A549 (cell line): ENCODE measurements at regions not wholly inside any gene's neighbourhood (a gene's known extent, or its start where the extent isn't known, plus 50 kb on each side); places are given as distances from the start of the nearest gene placed in this dataset.
A peak's percentile ranks its signal among the peaks of the same experiment; 100 is the strongest.

Experiments used
- ATAC-seq, 2 experiments: fragments of 200-7000 bp in 1 of 2; fragments of >200 bp in 1 of 2; cut with Nextera tagmentation in 1 of 2; cut with Tn5 transposase in 1 of 2; 3 replicates each; pipeline versions ENCODE4 v1.8.0 to v1.9.1; 2018 to 2020; ENCODE audit warnings: mild to moderate bottlenecking in 1 of 2, moderate library complexity in 1 of 2
- CTCF ChIA-PET: fragments of 300-600 bp; sonication (Branson Sonifier 250); formaldehyde crosslinking; extraction: SDS; loops from one replicate; lab custom pipeline; 2021; ENCODE audit warnings: antibody characterized with exemption, inconsistent platforms; lab: Yijun Ruan, JAX
- POLR2A ChIA-PET: fragments of 350-600 bp; formaldehyde crosslinking; extraction: SDS; loops from one replicate; lab custom pipeline; 2021; ENCODE audit warnings: antibody characterized with exemption, inconsistent platforms; lab: Yijun Ruan, JAX
- DNase-seq, 2 experiments: peaks; one replicate each; pipeline versions ENCODE4 v3.0.0 to v3.0.0-alpha.2; 2011 to 2016; ENCODE audit warnings: low read depth in 1 of 2, low spot score in 1 of 2
- FAIRE-seq: peaks from 2 replicates; lab custom pipeline; 2011; peaks lifted over from hg19 to GRCh38; lab: Jason Lieb, UNC
- H3K27ac ChIP-seq, 2 experiments: fragments of >200 bp; sonication (Bioruptor Twin); formaldehyde crosslinking; 3 replicates each; pipeline ENCODE4 v1.5.1; 2016 to 2017
- H3K4me1 ChIP-seq: fragments of >200 bp; sonication (Bioruptor Twin); formaldehyde crosslinking; 3 replicates; pipeline ENCODE4 v1.6.1; 2016
- H3K4me2 ChIP-seq: fragments of >200 bp; sonication (Bioruptor Twin); formaldehyde crosslinking; 3 replicates; pipeline ENCODE4 v1.6.1; 2016
- H3K4me3 ChIP-seq: fragments of >200 bp; sonication (Bioruptor Twin); formaldehyde crosslinking; 3 replicates; pipeline ENCODE4 v1.5.1; 2016
- H3K9me3 ChIP-seq: fragments of >200 bp; sonication (Bioruptor Twin); formaldehyde crosslinking; 3 replicates; pipeline ENCODE4 v1.6.1; 2016
- BHLHE40 ChIP-seq: IDR thresholded peaks from 2 replicates; pipeline ENCODE4 v1.6.1; 2012; ENCODE audit warnings: low read depth, low read length, inconsistent platforms
- CBX2 ChIP-seq: fragments of 200-600 bp; sonication (generic); IDR thresholded peaks from 2 replicates; pipeline ENCODE4 v1.6.1; 2016; ENCODE audit warnings: low read depth, mild to moderate bottlenecking, borderline replicate concordance
- CTCF ChIP-seq: fragments of >200 bp; sonication (Bioruptor Twin); formaldehyde crosslinking; IDR thresholded peaks from 3 replicates; pipeline ENCODE4 v1.5.1; 2016
- EHMT2 ChIP-seq: fragments of 200-600 bp; sonication (generic); IDR thresholded peaks from 2 replicates; pipeline ENCODE4 v1.6.1; 2016; ENCODE audit warnings: antibody characterized with exemption, low read depth, mild to moderate bottlenecking, moderate library complexity
- ELK1 ChIP-seq: fragments of 150-350 bp; IDR thresholded peaks from 2 replicates; pipeline ENCODE4 v1.6.1; 2014; ENCODE audit warnings: low read depth, mild to moderate bottlenecking, low read length
- EP300 ChIP-seq, 2 experiments: fragments of >200 bp; sonication (Bioruptor Twin); formaldehyde crosslinking; IDR thresholded peaks; 2 replicates in 1 of 2; 3 replicates in 1 of 2; pipeline ENCODE4 v1.6.1; 2016 to 2017
- GATA3 ChIP-seq: IDR thresholded peaks from 2 replicates; pipeline ENCODE4 v1.6.1; 2012; ENCODE audit warnings: borderline replicate concordance
- HOXA7 ChIP-seq: fragments of 250-450 bp; sonication (Bioruptor Pico); IDR thresholded peaks from 2 replicates; pipeline ENCODE4 v1.5.0; 2020; ENCODE audit warnings: mild to moderate bottlenecking, moderate library complexity
- MAZ ChIP-seq: fragments of 150-350 bp; IDR thresholded peaks from 2 replicates; pipeline ENCODE4 v1.6.1; 2014; ENCODE audit warnings: antibody characterized with exemption, low read depth, low read length, borderline replicate concordance
- MYC ChIP-seq: IDR thresholded peaks from 2 replicates; pipeline ENCODE4 v1.6.1; 2012; ENCODE audit warnings: mild to moderate bottlenecking, inconsistent platforms, low read length, improper control_type of control experiment, borderline replicate concordance
- NFE2L2 ChIP-seq: fragments of 150-350 bp; conservative IDR thresholded peaks from 2 replicates; pipeline ENCODE4 v1.6.1; 2014; ENCODE audit warnings: low read length
- NPAS2 ChIP-seq: fragments of 250-450 bp; sonication (Bioruptor Pico); IDR thresholded peaks from 2 replicates; pipeline ENCODE4 v1.8.0; 2022; ENCODE audit warnings: mild to moderate bottlenecking, moderate library complexity, borderline replicate concordance
- RFX5 ChIP-seq: fragments of 450-650 bp; IDR thresholded peaks from 2 replicates; pipeline ENCODE4 v1.7.1; 2014; ENCODE audit warnings: antibody characterized with exemption, mild to moderate bottlenecking, moderate library complexity
- RNF2 ChIP-seq: fragments of 200-600 bp; sonication (generic); IDR thresholded peaks from 2 replicates; pipeline ENCODE4 v1.6.1; 2016; ENCODE audit warnings: low read depth, mild to moderate bottlenecking, antibody characterized with exemption, moderate library complexity, borderline replicate concordance
- SREBF2 ChIP-seq: fragments of 450-650 bp; IDR thresholded peaks from 2 replicates; pipeline ENCODE4 v1.6.1; 2014; ENCODE audit warnings: mild to moderate bottlenecking, moderate library complexity
- ZSCAN20 ChIP-seq: fragments of 250-450 bp; sonication (Bioruptor Pico); IDR thresholded peaks from 2 replicates; pipeline ENCODE4 v1.8.0; 2022; ENCODE audit warnings: mild to moderate bottlenecking, moderate library complexity
- WGBS: methylation state at CpG from one replicate; pipeline ENCODE4 v1.1.6; 2017; ENCODE audit errors: missing lambda C conversion rate; 5-methylcytosine and 5-hydroxymethylcytosine counted together
- TF ChIP-seq, protein P1 (sequence below): fragments of 250-450 bp; sonication (Bioruptor Pico); IDR thresholded peaks from 2 replicates; pipeline ENCODE4 v1.5.0; 2020; ENCODE audit warnings: low read depth, mild to moderate bottlenecking, moderate library complexity
- TF ChIP-seq, protein P2 (sequence below): IDR thresholded peaks from 2 replicates; pipeline ENCODE4 v1.6.1; 2012
- TF ChIP-seq, protein P3 (sequence below): fragments of 200-600 bp; sonication (generic); IDR thresholded peaks from 2 replicates; pipeline ENCODE4 v1.6.1; 2016; ENCODE audit warnings: antibody characterized with exemption, mild to moderate bottlenecking, moderate library complexity

GRCh38 chr4:29726938-29727337 lies 993.2 kb upstream of the PCDH7 start (continued):
- TF ChIP-seq ZSCAN20 (CRISPR knock-in tag) = no peak
- TF ChIP-seq HOXA7 (CRISPR knock-in tag) = no peak
- TF ChIP-seq CTCF = no peak
- TF ChIP-seq, protein P1, sequence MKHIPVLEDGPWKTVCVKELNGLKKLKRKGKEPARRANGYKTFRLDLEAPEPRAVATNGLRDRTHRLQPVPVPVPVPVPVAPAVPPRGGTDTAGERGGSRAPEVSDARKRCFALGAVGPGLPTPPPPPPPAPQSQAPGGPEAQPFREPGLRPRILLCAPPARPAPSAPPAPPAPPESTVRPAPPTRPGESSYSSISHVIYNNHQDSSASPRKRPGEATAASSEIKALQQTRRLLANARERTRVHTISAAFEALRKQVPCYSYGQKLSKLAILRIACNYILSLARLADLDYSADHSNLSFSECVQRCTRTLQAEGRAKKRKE (CRISPR knock-in tag) = no peak

DNA sequence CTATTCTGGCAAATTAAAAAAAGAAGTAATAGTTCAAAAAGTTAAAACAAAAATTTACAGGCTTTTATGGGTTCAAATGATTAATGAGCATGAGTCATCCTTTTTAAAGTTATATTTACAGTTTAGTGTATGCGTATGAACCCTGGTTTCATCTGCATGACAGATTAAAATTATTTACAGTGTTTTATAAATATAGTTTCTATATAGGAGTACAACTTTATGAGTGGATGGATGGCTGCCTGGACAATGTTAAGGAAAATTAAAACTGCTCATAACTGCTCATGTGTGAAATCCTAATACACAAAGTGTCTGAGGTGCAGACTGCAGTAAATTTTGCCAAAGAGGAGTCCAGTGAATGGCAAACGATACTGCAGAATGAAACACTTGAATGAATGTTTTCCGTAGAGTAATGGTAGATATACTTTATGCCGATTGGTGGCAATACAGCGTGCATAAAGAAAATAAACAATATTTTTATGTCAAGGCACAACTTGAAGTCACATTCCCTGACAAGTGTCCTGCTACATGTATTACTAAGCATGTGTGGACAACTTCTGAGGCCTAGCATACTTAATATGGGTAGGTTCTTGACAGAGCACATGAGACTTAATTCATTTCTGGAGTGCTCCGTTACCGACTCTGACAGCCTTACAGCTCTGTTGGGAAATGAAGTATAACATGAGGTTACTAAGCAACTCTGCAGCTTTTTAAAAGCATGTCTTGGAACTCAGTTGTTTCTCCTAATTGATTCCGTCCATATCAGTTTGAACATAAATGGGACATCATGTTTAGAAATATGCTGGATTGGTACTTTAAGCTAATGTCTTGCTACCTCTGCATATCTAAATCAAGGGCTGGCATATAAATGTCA lies 985.6 kb upstream of the PCDH7 start:
- Histone ChIP-seq H3K4me2 (no peak overlapping the region), H3K9me3 (no peaks in the 10 kb centered on the region), H3K4me1 (no peaks in the 10 kb centered on the region), H3K4me3 (no peak overlapping the region), H3K27ac (no peak overlapping the region)
- FAIRE-seq (no peak), DNase-seq (no peak), ATAC-seq (no peak)
- TF ChIP-seq CTCF (no peak), CBX2 (no peak), RFX5 (no peak), EP300 (IDR thresholded peaks at IDR 0.05) (no peak), SREBF2 (no peak), MYC (no peak), EHMT2 (no peak), GATA3 (no peak)
- TF ChIP-seq, protein P1 (CRISPR knock-in tag) = no peak
- TF ChIP-seq, protein P2, sequence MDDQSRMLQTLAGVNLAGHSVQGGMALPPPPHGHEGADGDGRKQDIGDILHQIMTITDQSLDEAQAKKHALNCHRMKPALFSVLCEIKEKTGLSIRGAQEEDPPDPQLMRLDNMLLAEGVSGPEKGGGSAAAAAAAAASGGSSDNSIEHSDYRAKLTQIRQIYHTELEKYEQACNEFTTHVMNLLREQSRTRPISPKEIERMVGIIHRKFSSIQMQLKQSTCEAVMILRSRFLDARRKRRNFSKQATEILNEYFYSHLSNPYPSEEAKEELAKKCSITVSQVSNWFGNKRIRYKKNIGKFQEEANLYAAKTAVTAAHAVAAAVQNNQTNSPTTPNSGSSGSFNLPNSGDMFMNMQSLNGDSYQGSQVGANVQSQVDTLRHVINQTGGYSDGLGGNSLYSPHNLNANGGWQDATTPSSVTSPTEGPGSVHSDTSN = no peak
- 57% methylated on average over 8 of the region's 8 CpGs for WGBS
- POLR2A ChIA-PET = no interaction called here
- CTCF ChIA-PET = no interaction called here

DNA sequence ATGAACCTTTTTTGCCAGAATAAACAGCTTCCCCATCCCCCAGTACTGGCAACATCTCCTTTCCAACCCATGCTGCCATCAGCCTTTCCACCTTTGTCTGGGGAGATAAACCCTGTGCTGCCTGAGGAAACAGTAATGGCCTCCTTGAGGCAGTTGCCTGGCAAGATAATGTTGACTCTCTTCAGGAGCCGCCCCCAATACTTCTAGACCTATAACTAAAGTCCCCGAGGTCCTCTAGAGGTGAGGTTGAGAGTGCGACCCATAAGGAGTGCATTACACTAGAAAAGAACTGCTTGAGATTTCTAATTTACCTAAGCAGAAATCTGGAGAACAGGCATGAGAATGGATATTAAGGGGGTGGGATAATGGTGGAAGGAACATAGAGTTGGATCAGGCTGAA lies 963.2 kb upstream of the PCDH7 start:
- peak in 1 of 2 experiments; percentile 0 for DNase-seq
- ChIA-PET CTCF (no interaction called here), POLR2A (no interaction called here)
- no peak overlapping the region for H3K4me2 ChIP-seq
- H3K4me3 ChIP-seq = no peak overlapping the region
- H3K9me3 ChIP-seq = no peaks in the 10 kb centered on the region
- no peak for ATAC-seq
- no peak for FAIRE-seq
- 10% methylated on average over 3 of the region's 3 CpGs for WGBS
- no peaks in the 10 kb centered on the region for H3K4me1 ChIP-seq
- no peak overlapping the region for H3K27ac ChIP-seq
- TF ChIP-seq NFE2L2 (no peak), NPAS2 (CRISPR knock-in tag) (no peak), MAZ (no peak), ELK1 (no peak), CBX2 (no peak), BHLHE40 (no peak), RNF2 (no peak)
- TF ChIP-seq, protein P2 = no peak
- TF ChIP-seq, protein P3, sequence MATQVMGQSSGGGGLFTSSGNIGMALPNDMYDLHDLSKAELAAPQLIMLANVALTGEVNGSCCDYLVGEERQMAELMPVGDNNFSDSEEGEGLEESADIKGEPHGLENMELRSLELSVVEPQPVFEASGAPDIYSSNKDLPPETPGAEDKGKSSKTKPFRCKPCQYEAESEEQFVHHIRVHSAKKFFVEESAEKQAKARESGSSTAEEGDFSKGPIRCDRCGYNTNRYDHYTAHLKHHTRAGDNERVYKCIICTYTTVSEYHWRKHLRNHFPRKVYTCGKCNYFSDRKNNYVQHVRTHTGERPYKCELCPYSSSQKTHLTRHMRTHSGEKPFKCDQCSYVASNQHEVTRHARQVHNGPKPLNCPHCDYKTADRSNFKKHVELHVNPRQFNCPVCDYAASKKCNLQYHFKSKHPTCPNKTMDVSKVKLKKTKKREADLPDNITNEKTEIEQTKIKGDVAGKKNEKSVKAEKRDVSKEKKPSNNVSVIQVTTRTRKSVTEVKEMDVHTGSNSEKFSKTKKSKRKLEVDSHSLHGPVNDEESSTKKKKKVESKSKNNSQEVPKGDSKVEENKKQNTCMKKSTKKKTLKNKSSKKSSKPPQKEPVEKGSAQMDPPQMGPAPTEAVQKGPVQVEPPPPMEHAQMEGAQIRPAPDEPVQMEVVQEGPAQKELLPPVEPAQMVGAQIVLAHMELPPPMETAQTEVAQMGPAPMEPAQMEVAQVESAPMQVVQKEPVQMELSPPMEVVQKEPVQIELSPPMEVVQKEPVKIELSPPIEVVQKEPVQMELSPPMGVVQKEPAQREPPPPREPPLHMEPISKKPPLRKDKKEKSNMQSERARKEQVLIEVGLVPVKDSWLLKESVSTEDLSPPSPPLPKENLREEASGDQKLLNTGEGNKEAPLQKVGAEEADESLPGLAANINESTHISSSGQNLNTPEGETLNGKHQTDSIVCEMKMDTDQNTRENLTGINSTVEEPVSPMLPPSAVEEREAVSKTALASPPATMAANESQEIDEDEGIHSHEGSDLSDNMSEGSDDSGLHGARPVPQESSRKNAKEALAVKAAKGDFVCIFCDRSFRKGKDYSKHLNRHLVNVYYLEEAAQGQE = no peak
